ENCODE measurements at regions not wholly inside any gene's neighbourhood (a gene's known extent, or its start where the extent isn't known, plus 50 kb on each side); places are given as distances from the start of the nearest gene placed in this dataset.

- H3K9ac ChIP-seq (replicated peaks in 1 of 4; ENCODE audit: extremely low read depth in 1 of 4, low read depth in 3 of 4, low read length in 3 of 4) = no peak overlapping the region
- no peak overlapping the region for H3K4ac ChIP-seq (replicated peaks; ENCODE audit: insufficient read length, low read depth, low read length)
- peaks cover 3 to 4% of the 10 kb centered on the region in 2 experiments; a peak in 1 of 4 replicates for H3K9me3 ChIP-seq (ENCODE audit: insufficient read depth in 2 of 2, low read depth in 1 of 2, low read length in 1 of 2)
- no peak overlapping the region for H2BK20ac ChIP-seq (ENCODE audit: low read length)
- no peaks in the 10 kb centered on the region for H3K23me2 ChIP-seq (ENCODE audit: low read depth, low read length)
- FAIRE-seq (no peak), DNase-seq (ENCODE audit: low read depth in 1 of 2, low spot score in 2 of 2) (no peak)
- no peak overlapping the region for H3K4me3 ChIP-seq (ENCODE audit: extremely low read depth in 1 of 4, insufficient read depth in 2 of 4, low read depth in 3 of 4, low read length in 4 of 4)
- no peak overlapping the region for H3K4me2 ChIP-seq (ENCODE audit: insufficient read depth in 1 of 2, low read depth in 2 of 2, low read length in 2 of 2)
- no peak overlapping the region for H2AFZ ChIP-seq (ENCODE audit: low read length)
- no peak overlapping the region for H4K8ac ChIP-seq (ENCODE audit: extremely low read depth, insufficient read depth, low read length)
- H4K20me1 ChIP-seq (replicated peaks in 1 of 2; ENCODE audit: control insufficient read depth in 1 of 2, insufficient read depth in 2 of 2, low read length in 2 of 2) = no peaks in the 10 kb centered on the region
- no peaks in the 10 kb centered on the region for H3K79me1 ChIP-seq (ENCODE audit: low read depth, low read length)
- H2BK120ac ChIP-seq (replicated peaks; ENCODE audit: low read depth, low read length) = no peak overlapping the region
- H4K5ac ChIP-seq (ENCODE audit: insufficient read length, low read depth, low read length) = no peak overlapping the region
- WGBS, 2 experiments (ENCODE audit: extremely low coverage in 1 of 2, insufficient coverage in 1 of 2, insufficient read length in 1 of 2, insufficient replicate concordance in 2 of 2, low coverage in 1 of 2, low lambda C conversion rate in 2 of 2, missing lambda C conversion rate in 1 of 2) = 98% methylated on average over 3 of the region's 4 CpGs; no CpG with 5 or more reads in 1 of the 2 experiments
- POLR2A ChIA-PET (ENCODE audit: partially characterized antibody) = no interaction called here
- CTCF ChIA-PET (ENCODE audit: partially characterized antibody) = interaction anchor here (0.6 to 2.0 kb wide), 6 partner anchors 13 to 1330 kb away, joined by 3 to 6 read pairs (median 3); no protein-coding TSS in a partner anchor
- H3K36me3 ChIP-seq (ENCODE audit: control insufficient read depth in 2 of 4, insufficient read depth in 4 of 4, low read length in 3 of 4) = no peaks in the 10 kb centered on the region
- no peak overlapping the region for H3K23ac ChIP-seq (ENCODE audit: insufficient read length)
- no peaks in the 10 kb centered on the region for H3K79me2 ChIP-seq (ENCODE audit: control insufficient read depth in 1 of 2, insufficient read depth in 2 of 2, low read length in 2 of 2)
- no peaks in the 10 kb centered on the region for H3K4me1 ChIP-seq (replicated peaks in 1 of 4; ENCODE audit: control insufficient read depth in 3 of 4, insufficient read depth in 4 of 4, low read length in 3 of 4)
- H2AK5ac ChIP-seq (ENCODE audit: low read depth, low read length) = no peak overlapping the region
- H3K27me3 ChIP-seq (replicated peaks in 1 of 4; ENCODE audit: control insufficient read depth in 3 of 4, extremely low read depth in 1 of 4, insufficient read depth in 3 of 4, low read length in 3 of 4) = no peaks in the 10 kb centered on the region
- no peak overlapping the region for H4K91ac ChIP-seq (replicated peaks; ENCODE audit: insufficient read length, low read length)
- no peak overlapping the region for H3K27ac ChIP-seq (ENCODE audit: low read depth, low read length)
- no peak overlapping the region for H2BK15ac ChIP-seq (ENCODE audit: low read length)
- no peak overlapping the region for H2BK5ac ChIP-seq (ENCODE audit: low read depth, low read length)
- H3K56ac ChIP-seq (replicated peaks; ENCODE audit: insufficient read length, low read depth, low read length) = no peak overlapping the region
- H2BK12ac ChIP-seq (ENCODE audit: low read depth, low read length) = no peak overlapping the region
- no peak overlapping the region for H3K14ac ChIP-seq (ENCODE audit: insufficient read length)
- H3K18ac ChIP-seq (ENCODE audit: extremely low read depth, low read length) = no peak overlapping the region
- no peak for TF ChIP-seq GTF2F1 (IDR thresholded peaks at IDR 0.05; ENCODE audit: borderline replicate concordance, low read depth, low read length)
- TF ChIP-seq RXRA (IDR thresholded peaks at IDR 0.05; ENCODE audit: insufficient read depth, low read depth, low read length) = no peak
- no peak for TF ChIP-seq BRCA1 (IDR thresholded peaks at IDR 0.05; ENCODE audit: low read depth, low read length)
- TF ChIP-seq SRF (IDR thresholded peaks at IDR 0.05; ENCODE audit: low read depth, low read length) = no peak
- TF ChIP-seq EZH2 (IDR thresholded peaks at IDR 0.05; ENCODE audit: low read depth, low read length, severe bottlenecking) = no peak
- no peak for TF ChIP-seq KDM4A (IDR thresholded peaks at IDR 0.05; ENCODE audit: low read depth, low read length, severe bottlenecking)
- TF ChIP-seq CHD2 (IDR thresholded peaks at IDR 0.05; ENCODE audit: low read length) = no peak
- TF ChIP-seq ATF2 (IDR thresholded peaks at IDR 0.05; ENCODE audit: low read length) = no peak
- TF ChIP-seq, protein P1, sequence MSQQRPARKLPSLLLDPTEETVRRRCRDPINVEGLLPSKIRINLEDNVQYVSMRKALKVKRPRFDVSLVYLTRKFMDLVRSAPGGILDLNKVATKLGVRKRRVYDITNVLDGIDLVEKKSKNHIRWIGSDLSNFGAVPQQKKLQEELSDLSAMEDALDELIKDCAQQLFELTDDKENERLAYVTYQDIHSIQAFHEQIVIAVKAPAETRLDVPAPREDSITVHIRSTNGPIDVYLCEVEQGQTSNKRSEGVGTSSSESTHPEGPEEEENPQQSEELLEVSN (IDR thresholded peaks at IDR 0.05) = no peak
- TF ChIP-seq JUND (IDR thresholded peaks at IDR 0.05; ENCODE audit: low read length) = no peak
- TF ChIP-seq JUN (IDR thresholded peaks at IDR 0.05; ENCODE audit: low read depth, low read length) = no peak
- TF ChIP-seq, protein P2, sequence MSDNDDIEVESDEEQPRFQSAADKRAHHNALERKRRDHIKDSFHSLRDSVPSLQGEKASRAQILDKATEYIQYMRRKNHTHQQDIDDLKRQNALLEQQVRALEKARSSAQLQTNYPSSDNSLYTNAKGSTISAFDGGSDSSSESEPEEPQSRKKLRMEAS (IDR thresholded peaks at IDR 0.05) = no peak
Observed at GRCh38 chr6:131399433-131399832, 173.6 kb upstream of the ARG1 start.
